ENCODE measurements at regions not wholly inside any gene's neighbourhood (a gene's known extent, or its start where the extent isn't known, plus 50 kb on each side); places are given as distances from the start of the nearest gene placed in this dataset.
"Not testable (repeated sequence)": the region's sequence is repeated elsewhere in the genome, so short reads cannot be mapped to it uniquely, and the experiment has no call there.

DNA sequence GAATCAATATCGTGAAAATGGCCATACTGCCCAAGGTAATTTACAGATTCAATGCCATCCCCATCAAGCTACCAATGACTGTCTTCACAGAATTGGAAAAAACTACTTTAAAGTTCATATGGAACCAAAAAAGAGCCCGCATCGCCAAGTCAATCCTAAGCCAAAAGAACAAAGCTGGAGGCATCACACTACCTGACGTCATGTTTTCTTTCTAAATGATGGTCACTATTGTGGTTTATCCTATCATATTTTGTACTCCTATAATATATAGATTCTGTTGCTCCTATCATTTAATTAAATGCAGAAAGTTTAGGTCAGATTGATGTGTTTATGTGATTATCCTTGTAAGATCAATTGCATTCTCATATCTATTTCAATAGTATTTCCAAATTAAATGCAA is 796.9 kb upstream of the NCAM2 start:
- TF ChIP-seq POLR2A (IDR thresholded peaks at IDR 0.05; ENCODE audit: low read depth, low read length); POLR2AphosphoS5 (IDR thresholded peaks at IDR 0.05; ENCODE audit: insufficient read depth, low read depth, low read length); EZH2 (IDR thresholded peaks at IDR 0.05; ENCODE audit: borderline replicate concordance, low read depth, low read length, severe bottlenecking); JUN (IDR thresholded peaks at IDR 0.05; ENCODE audit: borderline replicate concordance, insufficient read depth, insufficient read length, low read depth): not testable (repeated sequence)
- TF ChIP-seq, protein P1, sequence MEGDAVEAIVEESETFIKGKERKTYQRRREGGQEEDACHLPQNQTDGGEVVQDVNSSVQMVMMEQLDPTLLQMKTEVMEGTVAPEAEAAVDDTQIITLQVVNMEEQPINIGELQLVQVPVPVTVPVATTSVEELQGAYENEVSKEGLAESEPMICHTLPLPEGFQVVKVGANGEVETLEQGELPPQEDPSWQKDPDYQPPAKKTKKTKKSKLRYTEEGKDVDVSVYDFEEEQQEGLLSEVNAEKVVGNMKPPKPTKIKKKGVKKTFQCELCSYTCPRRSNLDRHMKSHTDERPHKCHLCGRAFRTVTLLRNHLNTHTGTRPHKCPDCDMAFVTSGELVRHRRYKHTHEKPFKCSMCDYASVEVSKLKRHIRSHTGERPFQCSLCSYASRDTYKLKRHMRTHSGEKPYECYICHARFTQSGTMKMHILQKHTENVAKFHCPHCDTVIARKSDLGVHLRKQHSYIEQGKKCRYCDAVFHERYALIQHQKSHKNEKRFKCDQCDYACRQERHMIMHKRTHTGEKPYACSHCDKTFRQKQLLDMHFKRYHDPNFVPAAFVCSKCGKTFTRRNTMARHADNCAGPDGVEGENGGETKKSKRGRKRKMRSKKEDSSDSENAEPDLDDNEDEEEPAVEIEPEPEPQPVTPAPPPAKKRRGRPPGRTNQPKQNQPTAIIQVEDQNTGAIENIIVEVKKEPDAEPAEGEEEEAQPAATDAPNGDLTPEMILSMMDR (IDR thresholded peaks at IDR 0.05; ENCODE audit: extremely low read depth in 1 of 2, insufficient read depth in 1 of 2, low read depth in 1 of 2, low read length in 2 of 2) = not testable (repeated sequence)

All from endothelial cell of umbilical vein (primary cell).